Keratinocyte (primary cell): ENCODE measurements at regions not wholly inside any gene's neighbourhood (a gene's known extent, or its start where the extent isn't known, plus 50 kb on each side); places are given as distances from the start of the nearest gene placed in this dataset.

Experiments used
- DNase-seq: peaks from one replicate; pipeline ENCODE4 v3.0.0-alpha.2; 2011; ENCODE audit warnings: low read depth, missing footprints, low spot score
- FAIRE-seq: peaks from 2 replicates; lab custom pipeline; 2011; peaks lifted over from hg19 to GRCh38; lab: Jason Lieb, UNC
- H2AFZ ChIP-seq: 2 replicates; pipeline ENCODE4 v1.6.0; 2012; ENCODE audit warnings: low read length, control low read depth, inconsistent platforms; ENCODE audit not compliant: control insufficient read depth
- H3K27ac ChIP-seq: 2 replicates; pipeline ENCODE4 v1.5.1; 2011; ENCODE audit warnings: low read length; ENCODE audit not compliant: control insufficient read depth, insufficient read depth
- H3K27me3 ChIP-seq: 3 replicates; pipeline ENCODE4 v1.6.0; 2011; ENCODE audit warnings: low read length; ENCODE audit not compliant: control insufficient read depth, insufficient read depth; ENCODE audit errors: extremely low read depth
- H3K36me3 ChIP-seq, 2 experiments: 2 replicates in 1 of 2; 3 replicates in 1 of 2; pipeline ENCODE4 v1.5.1; 2011; ENCODE audit warnings: low read length in 2 of 2, mild to moderate bottlenecking in 1 of 2; ENCODE audit not compliant: control insufficient read depth in 2 of 2, insufficient read depth in 2 of 2; ENCODE audit errors: extremely low read depth in 1 of 2
- H3K4me1 ChIP-seq: 3 replicates; pipeline ENCODE4 v1.5.1; 2011; ENCODE audit warnings: low read length; ENCODE audit not compliant: control insufficient read depth, insufficient read depth; ENCODE audit errors: extremely low read depth
- H3K4me2 ChIP-seq: 3 replicates; pipeline ENCODE4 v1.6.0; 2011; ENCODE audit warnings: low read depth, low read length; ENCODE audit not compliant: control insufficient read depth, insufficient read depth; ENCODE audit errors: extremely low read depth
- H3K4me3 ChIP-seq, 3 experiments: fragments of 200-600 bp in 1 of 3; sonication (generic) in 1 of 3; 2 replicates in 2 of 3; 3 replicates in 1 of 3; pipeline ENCODE4 v1.5.1; 2011 to 2016; ENCODE audit warnings: low read length in 3 of 3, mild to moderate bottlenecking in 3 of 3, control low read depth in 2 of 3, inconsistent platforms in 1 of 3, low read depth in 1 of 3, mixed read lengths in 1 of 3, mixed run types in 1 of 3, moderate library complexity in 1 of 3; ENCODE audit not compliant: control insufficient read depth in 2 of 3, insufficient read depth in 2 of 3; ENCODE audit errors: extremely low read depth in 1 of 3
- H3K79me2 ChIP-seq: 2 replicates; pipeline ENCODE4 v1.6.0; 2012; ENCODE audit warnings: low read length; ENCODE audit not compliant: control insufficient read depth, insufficient read depth
- H3K9ac ChIP-seq: 3 replicates; pipeline ENCODE4 v1.6.0; 2011; ENCODE audit warnings: low read length; ENCODE audit not compliant: control insufficient read depth, insufficient read depth; ENCODE audit errors: extremely low read depth
- H3K9me1 ChIP-seq: 3 replicates; pipeline ENCODE4 v1.6.0; 2011; ENCODE audit warnings: low read length; ENCODE audit not compliant: control insufficient read depth, insufficient read depth; ENCODE audit errors: extremely low read depth
- H3K9me3 ChIP-seq: 2 replicates; pipeline ENCODE4 v1.5.1; 2012; ENCODE audit warnings: low read depth, low read length; ENCODE audit not compliant: control insufficient read depth
- H4K20me1 ChIP-seq: 3 replicates; pipeline ENCODE4 v1.6.0; 2011; ENCODE audit warnings: low read length; ENCODE audit not compliant: control insufficient read depth, insufficient read depth; ENCODE audit errors: extremely low read depth
- EZH2 ChIP-seq: IDR thresholded peaks from one replicate; pipeline ENCODE4 v1.6.1; 2012; ENCODE audit warnings: inconsistent platforms, mild to moderate bottlenecking, low read length, moderate library complexity
- dilution Hi-C: fragments of 300-500 bp; cut with MboI; formaldehyde crosslinking; loops from one replicate; pipeline ENCODE4 v1.7.0; 2020; ENCODE audit warnings: low sequenced_read_pairs; ENCODE audit not compliant: extremely low pct_ligation_motif_present
- TF ChIP-seq, protein P1 (sequence below), 3 experiments: IDR thresholded peaks in 1 of 3; conservative IDR thresholded peaks in 1 of 3; optimal IDR thresholded peaks in 1 of 3; 2 replicates in 2 of 3; 3 replicates in 1 of 3; pipeline versions ENCODE3 to v1.5.1; 2011; ENCODE audit warnings: low read length in 3 of 3, mild to moderate bottlenecking in 3 of 3, moderate library complexity in 2 of 3, control low read depth in 1 of 3, inconsistent platforms in 1 of 3; ENCODE audit not compliant: insufficient read depth in 2 of 3; ENCODE audit errors: extremely low read depth in 1 of 3

DNA sequence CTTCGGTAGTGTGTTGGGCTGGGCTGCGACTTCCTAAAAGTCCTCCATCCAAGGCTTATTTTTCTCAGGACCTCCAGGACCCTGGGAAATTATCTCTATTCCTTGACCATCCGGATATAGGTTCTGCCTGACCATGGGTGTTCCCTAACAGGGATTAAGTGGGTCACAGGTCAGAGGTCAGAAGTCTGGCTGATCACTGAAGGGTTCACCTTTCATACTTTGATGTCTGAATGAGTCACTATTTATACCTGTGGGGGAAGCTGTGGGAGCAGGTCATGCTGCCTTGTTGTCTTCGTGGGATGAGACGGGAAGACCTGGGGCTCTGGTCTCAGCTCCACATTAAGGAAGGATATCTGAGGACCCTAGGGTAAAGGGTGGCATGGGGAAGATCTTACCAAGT, 65.0 kb upstream of the ETV3 start:
- H3K27me3 ChIP-seq: no peaks in the 10 kb centered on the region
- TF ChIP-seq EZH2: no peak
- TF ChIP-seq, protein P1, sequence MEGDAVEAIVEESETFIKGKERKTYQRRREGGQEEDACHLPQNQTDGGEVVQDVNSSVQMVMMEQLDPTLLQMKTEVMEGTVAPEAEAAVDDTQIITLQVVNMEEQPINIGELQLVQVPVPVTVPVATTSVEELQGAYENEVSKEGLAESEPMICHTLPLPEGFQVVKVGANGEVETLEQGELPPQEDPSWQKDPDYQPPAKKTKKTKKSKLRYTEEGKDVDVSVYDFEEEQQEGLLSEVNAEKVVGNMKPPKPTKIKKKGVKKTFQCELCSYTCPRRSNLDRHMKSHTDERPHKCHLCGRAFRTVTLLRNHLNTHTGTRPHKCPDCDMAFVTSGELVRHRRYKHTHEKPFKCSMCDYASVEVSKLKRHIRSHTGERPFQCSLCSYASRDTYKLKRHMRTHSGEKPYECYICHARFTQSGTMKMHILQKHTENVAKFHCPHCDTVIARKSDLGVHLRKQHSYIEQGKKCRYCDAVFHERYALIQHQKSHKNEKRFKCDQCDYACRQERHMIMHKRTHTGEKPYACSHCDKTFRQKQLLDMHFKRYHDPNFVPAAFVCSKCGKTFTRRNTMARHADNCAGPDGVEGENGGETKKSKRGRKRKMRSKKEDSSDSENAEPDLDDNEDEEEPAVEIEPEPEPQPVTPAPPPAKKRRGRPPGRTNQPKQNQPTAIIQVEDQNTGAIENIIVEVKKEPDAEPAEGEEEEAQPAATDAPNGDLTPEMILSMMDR (optimal IDR thresholded peaks at IDR 0.05 in 1 of 3, IDR thresholded peaks at IDR 0.05 in 1 of 3, conservative IDR thresholded peaks at IDR 0.05 in 1 of 3; ENCODE audit: extremely low read depth in 1 of 3, insufficient read depth in 2 of 3, low read length in 3 of 3): no peak
- no peaks in the 10 kb centered on the region for H3K9me1 ChIP-seq
- H3K36me3 ChIP-seq: no peaks in the 10 kb centered on the region
- FAIRE-seq (no peak), DNase-seq (no peak)
- no peak overlapping the region for H3K9ac ChIP-seq
- dilution Hi-C loops: no loop called here
- no peaks in the 10 kb centered on the region for H3K9me3 ChIP-seq
- H3K4me1 ChIP-seq: peaks cover 4% of the 10 kb centered on the region
- H4K20me1 ChIP-seq: no peaks in the 10 kb centered on the region
- no peak overlapping the region for H2AFZ ChIP-seq
- H3K4me2 ChIP-seq: no peak overlapping the region
- H3K4me3 ChIP-seq: no peak overlapping the region
- no peaks in the 10 kb centered on the region for H3K79me2 ChIP-seq
- no peak overlapping the region for H3K27ac ChIP-seq

- no peak for DNase-seq
- Histone ChIP-seq H3K79me2 (no peaks in the 10 kb centered on the region), H3K4me3 (no peak overlapping the region), H3K9ac (no peak overlapping the region), H4K20me1 (no peaks in the 10 kb centered on the region), H3K27ac (no peak overlapping the region), H2AFZ (no peak overlapping the region), H3K4me2 (no peak overlapping the region), H3K4me1 (peaks cover 5% of the 10 kb centered on the region), H3K9me1 (no peaks in the 10 kb centered on the region), H3K27me3 (no peaks in the 10 kb centered on the region), H3K9me3 (no peaks in the 10 kb centered on the region), H3K36me3 (no peaks in the 10 kb centered on the region)
- FAIRE-seq: no peak
- TF ChIP-seq, protein P1 (optimal IDR thresholded peaks at IDR 0.05 in 1 of 3, IDR thresholded peaks at IDR 0.05 in 1 of 3, conservative IDR thresholded peaks at IDR 0.05 in 1 of 3; ENCODE audit: extremely low read depth in 1 of 3, insufficient read depth in 2 of 3, low read length in 3 of 3): no peak
- TF ChIP-seq EZH2: no peak
- dilution Hi-C loops: no loop called here
These were observed 64.1 kb upstream of the ETV3 start for GRCh38 chr1:157202331-157202730.
